Gastrocnemius medialis (tissue), 4 donors: ENCODE measurements at regions not wholly inside any gene's neighbourhood (a gene's known extent, or its start where the extent isn't known, plus 50 kb on each side); places are given as distances from the start of the nearest gene placed in this dataset.

Experiments
- ATAC-seq, 2 donors: fragments of 150-250 bp; one replicate each; pipeline ENCODE4 v1.9.1; 2016
- DNase-seq, 2 donors: peaks; one replicate each; pipeline ENCODE4 v3.0.0-alpha.2; 2019
- H3K27ac ChIP-seq, 4 donors: fragments of 200-600 bp; sonication (generic); 1 replicate in 1 of 4; 2 replicates in 3 of 4; pipeline ENCODE4 v1.5.1; 2016 to 2018; ENCODE audit warnings: mild to moderate bottlenecking in 2 of 4, moderate library complexity in 1 of 4
- H3K27me3 ChIP-seq, 3 donors: fragments of 200-600 bp; sonication (generic) in 2 of 3; 1 replicate in 1 of 3; 2 replicates in 2 of 3; pipeline versions ENCODE4 v1.5.1 to v1.6.0; 2016 to 2019; ENCODE audit warnings: mild to moderate bottlenecking in 1 of 3, moderate library complexity in 1 of 3
- H3K36me3 ChIP-seq, 2 donors: fragments of 200-600 bp; sonication (generic) in 1 of 2; one replicate each; pipeline ENCODE4 v1.5.1; 2017 to 2018
- H3K4me1 ChIP-seq, 2 donors: fragments of 200-600 bp; sonication (generic) in 1 of 2; one replicate each; pipeline ENCODE4 v1.5.1; 2016 to 2017; ENCODE audit warnings: mild to moderate bottlenecking in 2 of 2
- H3K4me3 ChIP-seq, 4 donors: fragments of 200-600 bp; sonication (generic) in 3 of 4; 1 replicate in 1 of 4; 2 replicates in 3 of 4; pipeline ENCODE4 v1.5.1; 2016 to 2019; ENCODE audit warnings: mild to moderate bottlenecking in 2 of 4
- H3K9me3 ChIP-seq, 3 donors: fragments of 200-600 bp; sonication (generic) in 2 of 3; 1 replicate in 1 of 3; 2 replicates in 2 of 3; pipeline ENCODE4 v1.5.1; 2016 to 2019
- CTCF ChIP-seq, 5 experiments: fragments of 450-650 bp in 3 of 5; fragments of 200-600 bp in 2 of 5; sonication (generic) in 2 of 5; IDR thresholded peaks in 4 of 5; conservative IDR thresholded peaks in 1 of 5; 1 replicate in 4 of 5; 2 replicates in 1 of 5; pipeline ENCODE4 v1.5.1; 2016 to 2019; ENCODE audit warnings: antibody characterized with exemption in 5 of 5, mild to moderate bottlenecking in 3 of 5, moderate library complexity in 3 of 5
- POLR2A ChIP-seq, 2 donors: fragments of 450-650 bp; IDR thresholded peaks; one replicate each; pipeline ENCODE4 v1.6.1; 2017; ENCODE audit warnings: antibody characterized with exemption in 2 of 2, mild to moderate bottlenecking in 2 of 2, moderate library complexity in 2 of 2
- in situ Hi-C, 4 donors: fragments of 200-750 bp; cut with MboI; loops; one replicate each; pipeline versions ENCODE4 v1.15.0 to v1.8.0; 2017; ENCODE audit warnings: low sequenced_read_pairs in 4 of 4
- intact Hi-C: fragments of 100-400 bp; cut with DNase I; formaldehyde crosslinking; loops from one replicate; pipeline ENCODE4 v1.15.1; 2023; ENCODE audit warnings: low total_unique reads

- no peaks in the 10 kb centered on the region for H3K27me3 ChIP-seq
- in situ Hi-C loops, result loop anchor here (25.0 kb wide), 2 partner anchors 741 to 916 kb away; no protein-coding TSS in a partner anchor
- TF ChIP-seq POLR2A (IDR thresholded peaks at IDR 0.05) (no peak), CTCF (IDR thresholded peaks at IDR 0.05 in 4 of 5, conservative IDR thresholded peaks at IDR 0.05 in 1 of 5) (no peak)
- H3K9me3 ChIP-seq, result no peaks in the 10 kb centered on the region
- no peaks in the 10 kb centered on the region for H3K36me3 ChIP-seq
- intact Hi-C loops, result no loop called here
- H3K27ac ChIP-seq, result no peak overlapping the region
- no peaks in the 10 kb centered on the region for H3K4me1 ChIP-seq
- DNase-seq (no peak), ATAC-seq (no peak)
- H3K4me3 ChIP-seq, result no peak overlapping the region
These were observed 114.4 kb upstream of the CCDC196 start for GRCh38 chr14:66371776-66372175.

- Histone ChIP-seq H3K36me3 (no peaks in the 10 kb centered on the region), H3K27ac (no peak overlapping the region), H3K27me3 (no peaks in the 10 kb centered on the region), H3K9me3 (no peaks in the 10 kb centered on the region), H3K4me3 (no peak overlapping the region), H3K4me1 (no peaks in the 10 kb centered on the region)
- no peak for DNase-seq
- intact Hi-C loops, result no loop called here
- ATAC-seq, result no peak
- in situ Hi-C loops, result no loop called here
- TF ChIP-seq POLR2A (IDR thresholded peaks at IDR 0.05) (no peak), CTCF (IDR thresholded peaks at IDR 0.05 in 4 of 5, conservative IDR thresholded peaks at IDR 0.05 in 1 of 5) (no peak)
These were observed 110.9 kb upstream of the CCDC196 start for GRCh38 chr14:66375046-66375964.

- no peaks in the 10 kb centered on the region for H3K27me3 ChIP-seq
- H3K4me1 ChIP-seq, result peaks cover 4 to 8% of the 10 kb centered on the region in 2 donors
- DNase-seq (no peak), ATAC-seq (no peak)
- intact Hi-C loops, result no loop called here
- no peaks in the 10 kb centered on the region for H3K36me3 ChIP-seq
- no peaks in the 10 kb centered on the region for H3K9me3 ChIP-seq
- in situ Hi-C loops, result no loop called here
- TF ChIP-seq POLR2A (IDR thresholded peaks at IDR 0.05) (no peak), CTCF (IDR thresholded peaks at IDR 0.05 in 4 of 5, conservative IDR thresholded peaks at IDR 0.05 in 1 of 5) (no peak)
- H3K27ac ChIP-seq, result no peak overlapping the region
- H3K4me3 ChIP-seq, result no peak overlapping the region
These were observed 108.6 kb upstream of the CCDC196 start for GRCh38 chr14:66377574-66377973.

GRCh38 chr14:66378712-66379505 is 107.3 kb upstream of the CCDC196 start:
- no peak overlapping the region for H3K4me3 ChIP-seq
- no peaks in the 10 kb centered on the region for H3K9me3 ChIP-seq
- H3K4me1 ChIP-seq, result peaks cover 4 to 9% of the 10 kb centered on the region in 2 donors
- intact Hi-C loops, result no loop called here
- no peaks in the 10 kb centered on the region for H3K36me3 ChIP-seq
- DNase-seq (no peak), ATAC-seq (no peak)
- in situ Hi-C loops, result no loop called here
- H3K27me3 ChIP-seq, result no peaks in the 10 kb centered on the region
- H3K27ac ChIP-seq, result no peak overlapping the region
- TF ChIP-seq CTCF (IDR thresholded peaks at IDR 0.05 in 4 of 5, conservative IDR thresholded peaks at IDR 0.05 in 1 of 5) (no peak), POLR2A (IDR thresholded peaks at IDR 0.05) (no peak)
